PC-9 (cell line): ENCODE measurements at regions not wholly inside any gene's neighbourhood (a gene's known extent, or its start where the extent isn't known, plus 50 kb on each side); places are given as distances from the start of the nearest gene placed in this dataset.
A peak's percentile ranks its signal among the peaks of the same experiment; 100 is the strongest.

Experiments used
- BruUV-seq: library from RNA; stranded (reverse); fragments of 400-500 nt; replicated peaks from 2 replicates; lab custom pipeline; 2021; lab: Mats Ljungman, UMichigan
- CTCF ChIA-PET: fragments of 300-600 bp; sonication (Branson Sonifier 250); formaldehyde crosslinking; loops from one replicate; lab custom pipeline; 2022; ENCODE audit warnings: antibody characterized with exemption; lab: Charles Lee
- POLR2A ChIA-PET: fragments of 300-600 bp; sonication (Branson Sonifier 250); formaldehyde crosslinking; loops from one replicate; lab custom pipeline; 2022; ENCODE audit warnings: antibody characterized with exemption; ENCODE audit not compliant: unreplicated experiment; lab: Charles Lee
- DNase-seq, 2 experiments: peaks; one replicate each; pipeline versions ENCODE4 v3.0.0 to v3.0.0-alpha.2; 2015 to 2022; ENCODE audit warnings: mixed read lengths in 1 of 2
- H2AFZ ChIP-seq: fragments of 200-600 bp; sonication (generic); 2 replicates; pipeline ENCODE4 v1.8.1; 2017; ENCODE audit warnings: antibody characterized with exemption
- H3F3A ChIP-seq: fragments of 200-600 bp; sonication (generic); 2 replicates; pipeline ENCODE4 v1.8.1; 2017; ENCODE audit warnings: antibody characterized with exemption, mild to moderate bottlenecking, low read depth; ENCODE audit not compliant: insufficient read depth
- H3K27ac ChIP-seq: fragments of 200-600 bp; sonication (generic); 2 replicates; pipeline ENCODE4 v1.6.1; 2016; ENCODE audit warnings: mixed run types
- H3K27me3 ChIP-seq: fragments of 200-600 bp; sonication (generic); 2 replicates; pipeline ENCODE4 v1.6.1; 2016; ENCODE audit warnings: low read depth, mixed run types; ENCODE audit not compliant: insufficient read depth
- H3K36me3 ChIP-seq: fragments of 200-600 bp; sonication (generic); 2 replicates; pipeline ENCODE4 v1.6.1; 2016; ENCODE audit warnings: low read depth, mixed run types
- H3K4me1 ChIP-seq: fragments of 200-600 bp; sonication (generic); replicated peaks from 2 replicates; pipeline ENCODE4 v1.6.1; 2016; ENCODE audit warnings: mixed run types; ENCODE audit not compliant: insufficient read depth
- H3K4me2 ChIP-seq: fragments of 200-600 bp; sonication (generic); 2 replicates; pipeline ENCODE4 v1.6.1; 2017; ENCODE audit warnings: mixed run types
- H3K4me3 ChIP-seq: fragments of 200-600 bp; sonication (generic); 2 replicates; pipeline ENCODE4 v1.6.1; 2016; ENCODE audit warnings: mixed run types
- H3K79me2 ChIP-seq: fragments of 200-600 bp; sonication (generic); 2 replicates; pipeline ENCODE4 v1.6.1; 2017; ENCODE audit warnings: low read depth, mixed run types
- H3K9me2 ChIP-seq: fragments of 200-600 bp; sonication (generic); 2 replicates; pipeline ENCODE4 v1.8.1; 2017; ENCODE audit warnings: mild to moderate bottlenecking; ENCODE audit not compliant: insufficient read depth
- H3K9me3 ChIP-seq: fragments of 200-600 bp; sonication (generic); 2 replicates; pipeline ENCODE4 v1.8.1; 2016; ENCODE audit warnings: low read depth; ENCODE audit not compliant: insufficient read depth
- H4K20me1 ChIP-seq: fragments of 200-600 bp; sonication (generic); 2 replicates; pipeline ENCODE4 v1.8.1; 2017; ENCODE audit not compliant: insufficient read depth
- CTCF ChIP-seq: fragments of 200-600 bp; sonication (generic); conservative IDR thresholded peaks from 2 replicates; pipeline ENCODE4 v1.6.1; 2017; ENCODE audit warnings: mixed run types, antibody characterized with exemption, mild to moderate bottlenecking, moderate library complexity
- EZH2 ChIP-seq: fragments of 200-600 bp; sonication (generic); IDR thresholded peaks from 2 replicates; pipeline ENCODE4 v1.8.0; 2017; ENCODE audit warnings: antibody characterized with exemption, low read depth
- intact Hi-C: fragments of 100-400 bp; cut with micrococcal nuclease; formaldehyde crosslinking; loops from one replicate; pipeline ENCODE4 v1.10.0; 2022; ENCODE audit not compliant: unreplicated experiment

- POLR2A ChIA-PET = no interaction called here
- H3K4me2 ChIP-seq = no peak overlapping the region
- CTCF ChIA-PET = no interaction called here
Measured at GRCh38 chr4:72205298-72205697, 173.5 kb downstream of the NPFFR2 start.

GRCh38 chr4:72205831-72206230, 174.0 kb downstream of the NPFFR2 start:
- BruUV-seq = no TSS peak
- Histone ChIP-seq H3K4me1 (peaks cover 22% of the 10 kb centered on the region), H3K79me2 (no peaks in the 10 kb centered on the region), H3F3A (peaks cover 14% of the 10 kb centered on the region; the same call in 1 of the 2 replicates), H3K36me3 (no peaks in the 10 kb centered on the region), H3K4me3 (no peak overlapping the region), H3K27me3 (no peaks in the 10 kb centered on the region), H4K20me1 (no peaks in the 10 kb centered on the region), H3K4me2 (no peak overlapping the region), H2AFZ (no peak overlapping the region), H3K9me3 (no peaks in the 10 kb centered on the region), H3K9me2 (no peaks in the 10 kb centered on the region), H3K27ac (no peak overlapping the region)
- ChIA-PET CTCF (no interaction called here), POLR2A (no interaction called here)
- DNase-seq = peak; percentile 6 to 32
- no peak for TF ChIP-seq EZH2
- no peak for TF ChIP-seq CTCF
- intact Hi-C loops = no loop called here

More at GRCh38 chr4:72205298-72205697, 173.5 kb downstream of the NPFFR2 start:
- intact Hi-C loops = no loop called here
- Histone ChIP-seq H3K27ac (no peak overlapping the region), H3F3A (peaks cover 10% of the 10 kb centered on the region; the same call in 1 of the 2 replicates), H2AFZ (no peak overlapping the region), H3K4me3 (no peak overlapping the region), H3K79me2 (no peaks in the 10 kb centered on the region), H3K36me3 (no peaks in the 10 kb centered on the region), H4K20me1 (no peaks in the 10 kb centered on the region), H3K9me2 (no peaks in the 10 kb centered on the region), H3K27me3 (no peaks in the 10 kb centered on the region), H3K9me3 (no peaks in the 10 kb centered on the region), H3K4me1 (peaks cover 19% of the 10 kb centered on the region)
- BruUV-seq = no TSS peak
- DNase-seq = no peak
- TF ChIP-seq EZH2 (no peak), CTCF (no peak)

- Histone ChIP-seq H3K79me2 (no peaks in the 10 kb centered on the region), H3K4me1 (peaks cover 22% of the 10 kb centered on the region), H3K36me3 (no peaks in the 10 kb centered on the region), H3K4me3 (no peak overlapping the region), H3K9me3 (no peaks in the 10 kb centered on the region), H3K27ac (no peak overlapping the region), H4K20me1 (no peaks in the 10 kb centered on the region), H3K9me2 (no peaks in the 10 kb centered on the region), H2AFZ (no peak overlapping the region), H3K27me3 (no peaks in the 10 kb centered on the region), H3F3A (peaks cover 14% of the 10 kb centered on the region; the same call in 1 of the 2 replicates), H3K4me2 (no peak overlapping the region)
- TF ChIP-seq CTCF (no peak), EZH2 (no peak)
- ChIA-PET POLR2A (interaction anchor here (0.6 kb wide), 1 partner anchor 855 kb away, joined by 18 read pairs; no protein-coding TSS in a partner anchor), CTCF (no interaction called here)
- no TSS peak for BruUV-seq
- no peak for DNase-seq
- intact Hi-C loops = no loop called here
Measured at GRCh38 chr4:72207196-72207595, 175.4 kb downstream of the NPFFR2 start.
